RWPE2 (cell line): ENCODE measurements at regions not wholly inside any gene's neighbourhood (a gene's known extent, or its start where the extent isn't known, plus 50 kb on each side); places are given as distances from the start of the nearest gene placed in this dataset.

ENCODE experiments used
- ATAC-seq: fragments of 200-7000 bp; cut with Tn5 transposase; 3 replicates; pipeline ENCODE4 v1.9.1; 2021; ENCODE audit warnings: low read depth
- DNase-seq: peaks from one replicate; pipeline ENCODE4 v3.0.0-alpha.2; 2020; ENCODE audit warnings: low spot score
- H3K27ac ChIP-seq: fragments of 450-650 bp; 2 replicates; pipeline ENCODE4 v1.5.1; 2017; ENCODE audit warnings: mild to moderate bottlenecking; ENCODE audit not compliant: poor library complexity, severe bottlenecking
- H3K27me3 ChIP-seq: fragments of 250-450 bp; sonication (Bioruptor Pico); 2 replicates; pipeline ENCODE4 v1.5.1; 2021; ENCODE audit warnings: mild to moderate bottlenecking, moderate library complexity; ENCODE audit not compliant: insufficient read depth, poor library complexity, severe bottlenecking
- H3K36me3 ChIP-seq: fragments of 250-450 bp; sonication (Bioruptor Pico); 2 replicates; pipeline ENCODE4 v1.5.1; 2020; ENCODE audit warnings: low read depth, mild to moderate bottlenecking, moderate library complexity
- H3K4me1 ChIP-seq: fragments of 250-450 bp; sonication (Bioruptor Pico); 2 replicates; pipeline ENCODE4 v1.5.1; 2021; ENCODE audit warnings: mild to moderate bottlenecking, moderate library complexity; ENCODE audit not compliant: insufficient read depth, poor library complexity, severe bottlenecking
- H3K4me3 ChIP-seq: fragments of 250-450 bp; sonication (Bioruptor Pico); 2 replicates; pipeline ENCODE4 v1.5.1; 2021; ENCODE audit warnings: mild to moderate bottlenecking, moderate library complexity; ENCODE audit not compliant: severe bottlenecking
- H3K9me3 ChIP-seq: fragments of 250-450 bp; sonication (Bioruptor Pico); 2 replicates; pipeline ENCODE4 v1.5.1; 2021; ENCODE audit warnings: mild to moderate bottlenecking, moderate library complexity; ENCODE audit not compliant: severe bottlenecking
- CTCF ChIP-seq: fragments of 450-650 bp; IDR thresholded peaks from one replicate; pipeline ENCODE4 v1.5.1; 2017; ENCODE audit warnings: mild to moderate bottlenecking, moderate library complexity; ENCODE audit not compliant: poor library complexity, severe bottlenecking

GRCh38 chr4:103478734-103479133, 241.1 kb downstream of the TACR3 start:
- Histone ChIP-seq H3K4me1 (no peaks in the 10 kb centered on the region), H3K27ac (no peak overlapping the region), H3K9me3 (no peaks in the 10 kb centered on the region), H3K36me3 (no peaks in the 10 kb centered on the region), H3K27me3 (no peaks in the 10 kb centered on the region), H3K4me3 (no peak overlapping the region)
- peak; percentile 50 for TF ChIP-seq CTCF
- DNase-seq, result no peak
- peak; percentile 44; the same call in 2 of the 3 replicates for ATAC-seq

GRCh38 chr4:103478210-103478609, 241.6 kb downstream of the TACR3 start:
- H3K27ac ChIP-seq, result no peak overlapping the region
- no peaks in the 10 kb centered on the region for H3K9me3 ChIP-seq
- H3K4me1 ChIP-seq, result no peaks in the 10 kb centered on the region
- DNase-seq (no peak), ATAC-seq (no peak)
- no peaks in the 10 kb centered on the region for H3K36me3 ChIP-seq
- no peak overlapping the region for H3K4me3 ChIP-seq
- no peaks in the 10 kb centered on the region for H3K27me3 ChIP-seq
- TF ChIP-seq CTCF, result no peak

- Histone ChIP-seq H3K9me3 (peaks cover 3% of the 10 kb centered on the region), H3K4me3 (no peak overlapping the region), H3K27ac (no peak overlapping the region), H3K36me3 (no peaks in the 10 kb centered on the region), H3K4me1 (no peaks in the 10 kb centered on the region), H3K27me3 (no peaks in the 10 kb centered on the region)
- DNase-seq, result no peak
- TF ChIP-seq CTCF, result no peak
- no peak for ATAC-seq
Measured at GRCh38 chr4:103457566-103457965, 259.4 kb upstream of the CENPE start.

- no peak for TF ChIP-seq CTCF
- peak overlapping the region; percentile 97 for H3K27ac ChIP-seq
- H3K4me3 ChIP-seq, result no peak overlapping the region
- H3K36me3 ChIP-seq, result no peaks in the 10 kb centered on the region
- no peaks in the 10 kb centered on the region for H3K27me3 ChIP-seq
- DNase-seq, result no peak
- H3K4me1 ChIP-seq, result peaks cover 19% of the 10 kb centered on the region
- ATAC-seq, result peak; percentile 99
- peaks cover 3% of the 10 kb centered on the region for H3K9me3 ChIP-seq
Measured at GRCh38 chr4:103451341-103451740, 253.2 kb upstream of the CENPE start.

GRCh38 chr4:103450693-103451092, 252.6 kb upstream of the CENPE start:
- peaks cover 19% of the 10 kb centered on the region for H3K4me1 ChIP-seq
- no peak overlapping the region for H3K4me3 ChIP-seq
- ATAC-seq, result peak; percentile 61
- no peak for DNase-seq
- H3K36me3 ChIP-seq, result no peaks in the 10 kb centered on the region
- no peaks in the 10 kb centered on the region for H3K27me3 ChIP-seq
- H3K27ac ChIP-seq, result peak overlapping the region; percentile 97
- peaks cover 3% of the 10 kb centered on the region for H3K9me3 ChIP-seq
- no peak for TF ChIP-seq CTCF
